Progenitor cell of endocrine pancreas (in vitro differentiated cells): ENCODE measurements at regions not wholly inside any gene's neighbourhood (a gene's known extent, or its start where the extent isn't known, plus 50 kb on each side); places are given as distances from the start of the nearest gene placed in this dataset.
"Not testable (repeated sequence)": the region's sequence is repeated elsewhere in the genome, so short reads cannot be mapped to it uniquely, and the experiment has no call there.

Experiments
- DNase-seq: peaks from one replicate; pipeline ENCODE4 v3.0.0; 2021; ENCODE audit warnings: low spot score; ENCODE audit not compliant: unreplicated experiment
- H3K27ac Mint-ChIP-seq: 2 replicates; pipeline ENCODE4 v1.8.0; 2021; ENCODE audit warnings: mild to moderate bottlenecking, moderate library complexity, mixed read lengths
- H3K27me3 Mint-ChIP-seq: 2 replicates; pipeline ENCODE4 v1.8.0; 2021; ENCODE audit warnings: mixed read lengths
- H3K36me3 Mint-ChIP-seq: 2 replicates; pipeline ENCODE4 v1.8.0; 2022; ENCODE audit warnings: mixed read lengths; ENCODE audit not compliant: insufficient read depth
- H3K4me1 Mint-ChIP-seq: 2 replicates; pipeline ENCODE4 v1.8.0; 2021; ENCODE audit warnings: low read depth, mixed read lengths
- H3K4me3 Mint-ChIP-seq: 2 replicates; pipeline ENCODE4 v1.8.0; 2021; ENCODE audit warnings: low read depth, mild to moderate bottlenecking, moderate library complexity, mixed read lengths
- H3K9me3 Mint-ChIP-seq: 2 replicates; pipeline ENCODE4 v1.8.0; 2021; ENCODE audit warnings: low read depth, mixed read lengths
- CTCF ChIP-seq: fragments of 200-600 bp; sonication (generic); IDR thresholded peaks from one replicate; pipeline ENCODE4 v1.5.0; 2021; ENCODE audit warnings: antibody characterized with exemption, mild to moderate bottlenecking; ENCODE audit not compliant: unreplicated experiment

GRCh38 chr5:23412515-23412914, 94.9 kb upstream of the PRDM9 start:
- H3K9me3 Mint-ChIP-seq: no peaks in the 10 kb centered on the region
- no peaks in the 10 kb centered on the region for H3K27me3 Mint-ChIP-seq
- DNase-seq: no peak
- no peak overlapping the region for H3K27ac Mint-ChIP-seq
- no peaks in the 10 kb centered on the region for H3K4me1 Mint-ChIP-seq
- H3K4me3 Mint-ChIP-seq: no peak overlapping the region
- no peak for TF ChIP-seq CTCF
- no peaks in the 10 kb centered on the region for H3K36me3 Mint-ChIP-seq

- no peaks in the 10 kb centered on the region for H3K27me3 Mint-ChIP-seq
- DNase-seq: no peak
- no peaks in the 10 kb centered on the region for H3K9me3 Mint-ChIP-seq
- no peaks in the 10 kb centered on the region for H3K4me1 Mint-ChIP-seq
- TF ChIP-seq CTCF: no peak
- H3K36me3 Mint-ChIP-seq: no peaks in the 10 kb centered on the region
- no peak overlapping the region for H3K27ac Mint-ChIP-seq
- no peak overlapping the region for H3K4me3 Mint-ChIP-seq
Observed at GRCh38 chr5:23411994-23412393, 95.4 kb upstream of the PRDM9 start.

- TF ChIP-seq CTCF: no peak
- Mint-ChIP-seq H3K9me3 (peaks cover 5% of the 10 kb centered on the region), H3K27me3 (no peaks in the 10 kb centered on the region), H3K4me3 (no peak overlapping the region), H3K27ac (no peak overlapping the region), H3K36me3 (no peaks in the 10 kb centered on the region), H3K4me1 (no peaks in the 10 kb centered on the region)
- DNase-seq: no peak
Observed at GRCh38 chr5:23411200-23411599, 96.2 kb upstream of the PRDM9 start.

- H3K4me1 Mint-ChIP-seq, H3K9me3 Mint-ChIP-seq, H3K36me3 Mint-ChIP-seq, H3K27me3 Mint-ChIP-seq, H3K4me3 Mint-ChIP-seq, DNase-seq, H3K27ac Mint-ChIP-seq: not testable (repeated sequence)
Observed at GRCh38 chr5:23410775-23411174, 96.6 kb upstream of the PRDM9 start.

- no peak for DNase-seq
- Mint-ChIP-seq H3K4me3 (no peak overlapping the region), H3K27me3 (no peaks in the 10 kb centered on the region), H3K27ac (no peak overlapping the region), H3K9me3 (peaks cover 5% of the 10 kb centered on the region), H3K4me1 (peaks cover 5% of the 10 kb centered on the region), H3K36me3 (no peaks in the 10 kb centered on the region)
- TF ChIP-seq CTCF: no peak
Observed at GRCh38 chr5:23405316-23406068, 101.9 kb upstream of the PRDM9 start.

- Mint-ChIP-seq H3K36me3 (no peaks in the 10 kb centered on the region), H3K27ac (no peak overlapping the region), H3K4me1 (peaks cover 5% of the 10 kb centered on the region), H3K9me3 (peaks cover 5% of the 10 kb centered on the region), H3K4me3 (no peak overlapping the region), H3K27me3 (no peaks in the 10 kb centered on the region)
- no peak for DNase-seq
- TF ChIP-seq CTCF: no peak
Observed at GRCh38 chr5:23402585-23402984, 104.8 kb upstream of the PRDM9 start.
